HCT116 (cell line): ENCODE measurements at regions not wholly inside any gene's neighbourhood (a gene's known extent, or its start where the extent isn't known, plus 50 kb on each side); places are given as distances from the start of the nearest gene placed in this dataset.

Experiments
- CBX3 ChIP-seq: IDR thresholded peaks from 2 replicates; pipeline ENCODE4 v1.6.1; 2012; ENCODE audit warnings: low read depth
- CEBPB ChIP-seq: IDR thresholded peaks from 2 replicates; pipeline ENCODE4 v1.6.1; 2012; ENCODE audit warnings: low read depth
- EGR1 ChIP-seq: IDR thresholded peaks from 2 replicates; pipeline ENCODE4 v1.6.1; 2012; ENCODE audit warnings: low read depth
- EZH2 ChIP-seq: fragments of 200-600 bp; sonication (generic); IDR thresholded peaks from 2 replicates; pipeline ENCODE4 v1.6.1; 2017; ENCODE audit warnings: antibody characterized with exemption, mixed run types
- EZH2phosphoT487 ChIP-seq: fragments of 200-600 bp; IDR thresholded peaks from 2 replicates; pipeline ENCODE4 v1.6.1; 2018; ENCODE audit warnings: antibody characterized with exemption, borderline replicate concordance
- POLR2A ChIP-seq: IDR thresholded peaks from 2 replicates; pipeline ENCODE4 v1.7.0; 2011; ENCODE audit warnings: borderline replicate concordance; ENCODE audit not compliant: insufficient read depth, insufficient read length; ENCODE audit errors: extremely low read depth
- POLR2AphosphoS5 ChIP-seq: IDR thresholded peaks from 2 replicates; pipeline ENCODE4 v1.6.1; 2011; ENCODE audit warnings: mild to moderate bottlenecking, low read depth, low read length, moderate library complexity
- SP1 ChIP-seq: IDR thresholded peaks from 2 replicates; pipeline ENCODE4 v1.6.1; 2012; ENCODE audit warnings: low read depth
- TCF7L2 ChIP-seq: IDR thresholded peaks from 2 replicates; pipeline ENCODE4 v1.7.0; 2011; ENCODE audit warnings: borderline replicate concordance, inconsistent platforms; ENCODE audit not compliant: insufficient read depth, insufficient read length; ENCODE audit errors: extremely low read depth
- TF ChIP-seq, protein P1 (sequence below): IDR thresholded peaks from 2 replicates; pipeline ENCODE4 v1.6.1; 2012
- TF ChIP-seq, protein P2 (sequence below), 3 experiments: fragments of 200-600 bp in 1 of 3; sonication (generic) in 1 of 3; IDR thresholded peaks in 2 of 3; conservative IDR thresholded peaks in 1 of 3; 2 replicates each; pipeline ENCODE4 v1.5.1; 2012 to 2017; ENCODE audit warnings: low read depth in 2 of 3, low read length in 2 of 3, antibody characterized with exemption in 1 of 3, borderline replicate concordance in 1 of 3, control low read depth in 1 of 3, mild to moderate bottlenecking in 1 of 3, mixed read lengths in 1 of 3, mixed run types in 1 of 3, moderate library complexity in 1 of 3; ENCODE audit not compliant: insufficient read depth in 1 of 3
- TF ChIP-seq, protein P3 (sequence below): IDR thresholded peaks from 2 replicates; pipeline ENCODE4 v1.6.1; 2012

DNA sequence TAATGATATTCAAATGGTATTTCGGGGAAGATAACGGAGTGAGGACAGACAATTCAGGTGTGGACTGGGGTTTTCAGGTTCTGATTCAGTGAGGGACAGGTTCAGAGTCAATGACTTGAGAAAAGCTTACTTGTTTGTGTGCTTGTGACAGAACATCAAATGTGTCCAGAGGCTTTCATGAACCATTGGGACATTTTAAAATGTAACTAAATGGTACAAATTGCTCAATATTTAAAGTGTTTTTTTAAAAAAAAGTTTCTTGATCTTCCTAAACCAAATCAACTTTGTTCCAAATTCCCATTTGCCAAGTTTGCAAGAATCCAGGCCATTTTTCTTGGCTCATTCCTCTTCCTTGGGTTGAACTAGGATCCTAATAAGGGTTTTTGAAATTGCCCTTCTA is 59.4 kb upstream of the BZW1 start:
- TF ChIP-seq SP1 (no peak), EZH2phosphoT487 (no peak), POLR2A (no peak), CBX3 (no peak), CEBPB (no peak), POLR2AphosphoS5 (no peak), EZH2 (no peak), TCF7L2 (no peak), EGR1 (no peak)
- TF ChIP-seq, protein P1, sequence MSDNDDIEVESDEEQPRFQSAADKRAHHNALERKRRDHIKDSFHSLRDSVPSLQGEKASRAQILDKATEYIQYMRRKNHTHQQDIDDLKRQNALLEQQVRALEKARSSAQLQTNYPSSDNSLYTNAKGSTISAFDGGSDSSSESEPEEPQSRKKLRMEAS, result no peak
- TF ChIP-seq, protein P2, sequence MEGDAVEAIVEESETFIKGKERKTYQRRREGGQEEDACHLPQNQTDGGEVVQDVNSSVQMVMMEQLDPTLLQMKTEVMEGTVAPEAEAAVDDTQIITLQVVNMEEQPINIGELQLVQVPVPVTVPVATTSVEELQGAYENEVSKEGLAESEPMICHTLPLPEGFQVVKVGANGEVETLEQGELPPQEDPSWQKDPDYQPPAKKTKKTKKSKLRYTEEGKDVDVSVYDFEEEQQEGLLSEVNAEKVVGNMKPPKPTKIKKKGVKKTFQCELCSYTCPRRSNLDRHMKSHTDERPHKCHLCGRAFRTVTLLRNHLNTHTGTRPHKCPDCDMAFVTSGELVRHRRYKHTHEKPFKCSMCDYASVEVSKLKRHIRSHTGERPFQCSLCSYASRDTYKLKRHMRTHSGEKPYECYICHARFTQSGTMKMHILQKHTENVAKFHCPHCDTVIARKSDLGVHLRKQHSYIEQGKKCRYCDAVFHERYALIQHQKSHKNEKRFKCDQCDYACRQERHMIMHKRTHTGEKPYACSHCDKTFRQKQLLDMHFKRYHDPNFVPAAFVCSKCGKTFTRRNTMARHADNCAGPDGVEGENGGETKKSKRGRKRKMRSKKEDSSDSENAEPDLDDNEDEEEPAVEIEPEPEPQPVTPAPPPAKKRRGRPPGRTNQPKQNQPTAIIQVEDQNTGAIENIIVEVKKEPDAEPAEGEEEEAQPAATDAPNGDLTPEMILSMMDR (IDR thresholded peaks at IDR 0.05 in 2 of 3, conservative IDR thresholded peaks at IDR 0.05 in 1 of 3; ENCODE audit: borderline replicate concordance in 1 of 3, insufficient read depth in 1 of 3, low read depth in 2 of 3, low read length in 2 of 3), result no peak
- TF ChIP-seq, protein P3, sequence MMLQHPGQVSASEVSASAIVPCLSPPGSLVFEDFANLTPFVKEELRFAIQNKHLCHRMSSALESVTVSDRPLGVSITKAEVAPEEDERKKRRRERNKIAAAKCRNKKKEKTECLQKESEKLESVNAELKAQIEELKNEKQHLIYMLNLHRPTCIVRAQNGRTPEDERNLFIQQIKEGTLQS, result no peak
